GM12878 (cell line): ENCODE measurements at regions not wholly inside any gene's neighbourhood (a gene's known extent, or its start where the extent isn't known, plus 50 kb on each side); places are given as distances from the start of the nearest gene placed in this dataset.

Experiments
- ATAC-seq: fragments of 200-7000 bp; cut with Tn5 transposase; 3 replicates; pipeline ENCODE4 v1.9.1; 2020; ENCODE audit warnings: mild to moderate bottlenecking, moderate library complexity
- BruUV-seq: library from RNA; stranded (reverse); fragments of 400-500 nt; replicated peaks from 2 replicates; lab custom pipeline; 2021; lab: Mats Ljungman, UMichigan
- CTCF ChIA-PET: fragments of 300-600 bp; sonication (Branson Sonifier 250); formaldehyde crosslinking; extraction: SDS; loops from one replicate; lab custom pipeline; 2021; ENCODE audit warnings: inconsistent platforms; lab: Yijun Ruan, JAX
- POLR2A ChIA-PET: fragments of 350-600 bp; formaldehyde crosslinking; extraction: SDS; loops from one replicate; lab custom pipeline; 2021; ENCODE audit warnings: inconsistent platforms; lab: Charles Lee
- RAD21 ChIA-PET: fragments of 300-600 bp; sonication (Branson Sonifier 250); formaldehyde crosslinking; loops from one replicate; lab custom pipeline; 2023; ENCODE audit warnings: antibody characterized with exemption; ENCODE audit not compliant: unreplicated experiment; lab: Charles Lee
- SMC1A ChIA-PET: fragments of 300-600 bp; sonication (Branson Sonifier 250); formaldehyde crosslinking; loops from one replicate; lab custom pipeline; 2023; ENCODE audit not compliant: unreplicated experiment, uncharacterized antibody; lab: Charles Lee
- DNase-seq: peaks from one replicate; pipeline ENCODE4 v3.0.0-alpha.2; 2011; ENCODE audit warnings: low read depth, low spot score
- FAIRE-seq: peaks from 3 replicates; lab custom pipeline; 2011; peaks lifted over from hg19 to GRCh38; lab: Jason Lieb, UNC
- H2AFZ ChIP-seq: 2 replicates; pipeline ENCODE4 v1.6.0; 2011; ENCODE audit warnings: low read depth, low read length, control low read depth; ENCODE audit not compliant: control insufficient read depth
- H3K27ac ChIP-seq: 2 replicates; pipeline ENCODE4 v1.5.1; 2011; ENCODE audit warnings: control low read depth; ENCODE audit not compliant: control insufficient read depth, insufficient read depth
- H3K27me3 ChIP-seq, 2 experiments: replicated peaks in 1 of 2; 2 replicates each; pipeline versions ENCODE4 v1.6.0 to v1.6.1; 2011; ENCODE audit warnings: low read length in 1 of 2; ENCODE audit not compliant: control insufficient read depth in 2 of 2, insufficient read depth in 2 of 2
- H3K36me3 ChIP-seq, 2 experiments: 2 replicates each; pipeline ENCODE4 v1.5.1; 2011; ENCODE audit warnings: low read length in 1 of 2; ENCODE audit not compliant: control insufficient read depth in 2 of 2, insufficient read depth in 2 of 2
- H3K4me1 ChIP-seq: 2 replicates; pipeline ENCODE4 v1.6.1; 2011; ENCODE audit warnings: mild to moderate bottlenecking, low read length, moderate library complexity, mixed read lengths; ENCODE audit not compliant: control insufficient read depth, insufficient read depth
- H3K4me2 ChIP-seq: 2 replicates; pipeline ENCODE4 v1.6.0; 2011; ENCODE audit warnings: control low read depth; ENCODE audit not compliant: control insufficient read depth, insufficient read depth
- H3K4me3 ChIP-seq: fragments of 200-600 bp; sonication (generic); 2 replicates; pipeline ENCODE4 v1.5.1; 2016
- H3K79me2 ChIP-seq: 2 replicates; pipeline ENCODE4 v1.6.0; 2011; ENCODE audit warnings: low read length; ENCODE audit not compliant: control insufficient read depth, insufficient read depth
- H3K9ac ChIP-seq: 2 replicates; pipeline ENCODE4 v1.8.0; 2011; ENCODE audit warnings: low read length, control low read depth, mixed read lengths; ENCODE audit not compliant: control insufficient read depth, insufficient read depth
- H3K9me3 ChIP-seq: replicated peaks from 3 replicates; pipeline ENCODE4 v1.5.1; 2011; ENCODE audit warnings: mild to moderate bottlenecking, low read length; ENCODE audit not compliant: control insufficient read depth, insufficient read depth
- H4K20me1 ChIP-seq: 2 replicates; pipeline ENCODE4 v1.6.0; 2011; ENCODE audit not compliant: control insufficient read depth, insufficient read depth
- MXI1 ChIP-seq: fragments of 150-350 bp; IDR thresholded peaks from 2 replicates; pipeline ENCODE4 v1.6.1; 2011; ENCODE audit warnings: low read depth, mild to moderate bottlenecking, inconsistent platforms, low read length, improper control_type of control experiment
- MYB ChIP-seq: fragments of 150-350 bp; IDR thresholded peaks from 2 replicates; pipeline ENCODE4 v1.6.1; 2014; ENCODE audit warnings: mild to moderate bottlenecking, low read depth, low read length, borderline replicate concordance
- NBN ChIP-seq: fragments of 450-650 bp; IDR thresholded peaks from 2 replicates; pipeline ENCODE4 v1.6.1; 2016
- NFIC ChIP-seq: IDR thresholded peaks from 2 replicates; pipeline ENCODE4 v1.6.1; 2012; ENCODE audit warnings: low read depth, mild to moderate bottlenecking, inconsistent platforms, low read length, moderate library complexity
- RAD51 ChIP-seq: fragments of 450-650 bp; IDR thresholded peaks from 2 replicates; pipeline ENCODE4 v1.6.1; 2016; ENCODE audit warnings: moderate library complexity, mild to moderate bottlenecking, inconsistent platforms
- TARDBP ChIP-seq: IDR thresholded peaks from 2 replicates; pipeline ENCODE4 v1.6.1; 2016; ENCODE audit warnings: borderline replicate concordance
- YY1 ChIP-seq: IDR thresholded peaks from 2 replicates; pipeline ENCODE4 v1.6.1; 2011; ENCODE audit warnings: low read depth, mild to moderate bottlenecking, low read length
- ZBTB33 ChIP-seq: fragments of 450-650 bp; IDR thresholded peaks from 2 replicates; pipeline ENCODE4 v1.6.1; 2017; ENCODE audit warnings: mild to moderate bottlenecking
- ZSCAN29 ChIP-seq: fragments of 450-650 bp; IDR thresholded peaks from 2 replicates; pipeline ENCODE4 v1.6.1; 2017; ENCODE audit warnings: mild to moderate bottlenecking, moderate library complexity
- WGBS: methylation state at CpG from one replicate; pipeline ENCODE4 v1.1.6; 2016; ENCODE audit warnings: low lambda C conversion rate; ENCODE audit not compliant: insufficient replicate concordance, insufficient coverage; ENCODE audit errors: missing lambda C conversion rate; 5-methylcytosine and 5-hydroxymethylcytosine counted together
- in situ Hi-C: fragments of 300-500 bp; cut with MboI; formaldehyde crosslinking; loops from 9 replicates; pipeline ENCODE4 v1.14.3; 2018; ENCODE audit warnings: mixed read lengths
- intact Hi-C: fragments of 100-400 bp; cut with micrococcal nuclease; formaldehyde crosslinking; loops from one replicate; pipeline ENCODE4 v1.14.2; 2022; ENCODE audit not compliant: unreplicated experiment
- TF ChIP-seq, protein P1 (sequence below), 3 experiments: IDR thresholded peaks in 2 of 3; conservative IDR thresholded peaks in 1 of 3; 2 replicates each; pipeline ENCODE4 v1.5.1; 2011; ENCODE audit warnings: low read depth in 3 of 3, low read length in 3 of 3, mild to moderate bottlenecking in 3 of 3, control low read depth in 2 of 3, moderate library complexity in 2 of 3, inconsistent platforms in 1 of 3, mixed read lengths in 1 of 3; ENCODE audit not compliant: control insufficient read depth in 2 of 3, insufficient read depth in 1 of 3; ENCODE audit errors: extremely low read depth in 1 of 3

GRCh38 chr10:4638099-4638498 lies 187.9 kb upstream of the AKR1E2 start (continued):
- TF ChIP-seq, protein P1, sequence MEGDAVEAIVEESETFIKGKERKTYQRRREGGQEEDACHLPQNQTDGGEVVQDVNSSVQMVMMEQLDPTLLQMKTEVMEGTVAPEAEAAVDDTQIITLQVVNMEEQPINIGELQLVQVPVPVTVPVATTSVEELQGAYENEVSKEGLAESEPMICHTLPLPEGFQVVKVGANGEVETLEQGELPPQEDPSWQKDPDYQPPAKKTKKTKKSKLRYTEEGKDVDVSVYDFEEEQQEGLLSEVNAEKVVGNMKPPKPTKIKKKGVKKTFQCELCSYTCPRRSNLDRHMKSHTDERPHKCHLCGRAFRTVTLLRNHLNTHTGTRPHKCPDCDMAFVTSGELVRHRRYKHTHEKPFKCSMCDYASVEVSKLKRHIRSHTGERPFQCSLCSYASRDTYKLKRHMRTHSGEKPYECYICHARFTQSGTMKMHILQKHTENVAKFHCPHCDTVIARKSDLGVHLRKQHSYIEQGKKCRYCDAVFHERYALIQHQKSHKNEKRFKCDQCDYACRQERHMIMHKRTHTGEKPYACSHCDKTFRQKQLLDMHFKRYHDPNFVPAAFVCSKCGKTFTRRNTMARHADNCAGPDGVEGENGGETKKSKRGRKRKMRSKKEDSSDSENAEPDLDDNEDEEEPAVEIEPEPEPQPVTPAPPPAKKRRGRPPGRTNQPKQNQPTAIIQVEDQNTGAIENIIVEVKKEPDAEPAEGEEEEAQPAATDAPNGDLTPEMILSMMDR (IDR thresholded peaks at IDR 0.05 in 2 of 3, conservative IDR thresholded peaks at IDR 0.05 in 1 of 3; ENCODE audit: control insufficient read depth in 2 of 3, extremely low read depth in 1 of 3, insufficient read depth in 1 of 3, low read depth in 3 of 3, low read length in 3 of 3), result no peak
- TF ChIP-seq RAD51, result no peak

DNA sequence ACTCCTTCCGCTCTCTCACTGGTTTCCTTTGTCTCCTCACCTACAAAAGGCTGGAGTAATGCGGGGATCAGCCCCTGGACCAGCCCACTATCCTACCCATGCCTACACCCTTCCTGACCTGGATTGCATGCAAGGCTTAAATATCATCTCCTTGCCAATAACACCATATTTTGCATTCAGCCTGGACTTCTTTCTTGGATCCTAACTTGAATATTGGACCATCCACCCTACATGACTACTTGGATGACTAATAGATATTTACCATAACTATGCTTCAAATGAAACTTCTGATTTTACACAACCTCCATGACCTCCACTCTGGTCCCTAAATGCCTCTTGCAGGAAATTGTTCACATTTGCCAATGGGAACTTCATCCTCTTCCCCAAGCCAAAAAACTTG lies 188.3 kb upstream of the AKR1E2 start:
- Histone ChIP-seq H4K20me1 (no peaks in the 10 kb centered on the region), H3K9ac (no peak overlapping the region), H2AFZ (no peak overlapping the region), H3K4me2 (no peak overlapping the region), H3K4me1 (no peaks in the 10 kb centered on the region), H3K79me2 (no peaks in the 10 kb centered on the region), H3K36me3 (no peaks in the 10 kb centered on the region), H3K27me3 (no peaks in the 10 kb centered on the region), H3K4me3 (no peak overlapping the region), H3K27ac (no peak overlapping the region), H3K9me3 (no peaks in the 10 kb centered on the region)
- ChIA-PET SMC1A (interaction anchor here (0.6 kb wide), 1 partner anchor 188 kb away, joined by 4 read pairs; no protein-coding TSS in a partner anchor), RAD21 (no interaction called here), POLR2A (no interaction called here), CTCF (no interaction called here)
- FAIRE-seq (no peak), DNase-seq (no peak), ATAC-seq (no peak)
- no TSS peak for BruUV-seq
- in situ Hi-C loops (no loop called here), intact Hi-C loops (no loop called here)
- WGBS, result 62% methylated on average over 2 of the region's 2 CpGs
- no peak for TF ChIP-seq MXI1
- no peak for TF ChIP-seq NBN
- no peak for TF ChIP-seq YY1
- no peak for TF ChIP-seq NFIC
- TF ChIP-seq ZSCAN29, result no peak
- TF ChIP-seq ZBTB33, result no peak
- TF ChIP-seq TARDBP, result no peak
- TF ChIP-seq MYB, result no peak
